ENCODE measurements at regions not wholly inside any gene's neighbourhood (a gene's known extent, or its start where the extent isn't known, plus 50 kb on each side); places are given as distances from the start of the nearest gene placed in this dataset.

- H3K4me3 ChIP-seq (replicated peaks; ENCODE audit: low read depth, low read length), result no peak overlapping the region
- DNase-seq (ENCODE audit: extremely low read depth, low read depth), result no peak
- no peak for TF ChIP-seq CTCF (IDR thresholded peaks at IDR 0.05; ENCODE audit: low read depth, low read length, missing control alignments)
Measured at GRCh38 chr1:106681939-106682522, 374.4 kb upstream of the PRMT6 start.

GRCh38 chr1:106688446-106688845 lies 368.0 kb upstream of the PRMT6 start:
- no peak overlapping the region for H3K4me3 ChIP-seq (replicated peaks; ENCODE audit: low read depth, low read length)
- TF ChIP-seq CTCF (IDR thresholded peaks at IDR 0.05; ENCODE audit: low read depth, low read length, missing control alignments), result no peak
- no peak for DNase-seq (ENCODE audit: extremely low read depth, low read depth)

GRCh38 chr1:106698660-106699059 lies 357.8 kb upstream of the PRMT6 start:
- H3K4me3 ChIP-seq (replicated peaks; ENCODE audit: low read depth, low read length), result no peak overlapping the region
- DNase-seq (ENCODE audit: extremely low read depth, low read depth), result no peak
- TF ChIP-seq CTCF (IDR thresholded peaks at IDR 0.05; ENCODE audit: low read depth, low read length, missing control alignments), result no peak

- DNase-seq (ENCODE audit: extremely low read depth, low read depth), result peak; percentile 49
- H3K4me3 ChIP-seq (replicated peaks; ENCODE audit: low read depth, low read length), result no peak overlapping the region
- TF ChIP-seq CTCF (IDR thresholded peaks at IDR 0.05; ENCODE audit: low read depth, low read length, missing control alignments), result no peak
Measured at GRCh38 chr1:106699433-106699832, 357.0 kb upstream of the PRMT6 start.

GRCh38 chr1:106700211-106700610 lies 356.3 kb upstream of the PRMT6 start:
- TF ChIP-seq CTCF (IDR thresholded peaks at IDR 0.05; ENCODE audit: low read depth, low read length, missing control alignments), result no peak
- no peak overlapping the region for H3K4me3 ChIP-seq (replicated peaks; ENCODE audit: low read depth, low read length)
- peak; percentile 56 for DNase-seq (ENCODE audit: extremely low read depth, low read depth)

- TF ChIP-seq CTCF (IDR thresholded peaks at IDR 0.05; ENCODE audit: low read depth, low read length, missing control alignments), result no peak
- H3K4me3 ChIP-seq (replicated peaks; ENCODE audit: low read depth, low read length), result no peak overlapping the region
- no peak for DNase-seq (ENCODE audit: extremely low read depth, low read depth)
Measured at GRCh38 chr1:106705971-106706370, 350.5 kb upstream of the PRMT6 start.

GRCh38 chr1:106717591-106717990 lies 338.9 kb upstream of the PRMT6 start:
- no peak for TF ChIP-seq CTCF (IDR thresholded peaks at IDR 0.05; ENCODE audit: low read depth, low read length, missing control alignments)
- DNase-seq (ENCODE audit: extremely low read depth, low read depth), result no peak
- no peak overlapping the region for H3K4me3 ChIP-seq (replicated peaks; ENCODE audit: low read depth, low read length)
